HepG2 (cell line): ENCODE measurements at regions not wholly inside any gene's neighbourhood (a gene's known extent, or its start where the extent isn't known, plus 50 kb on each side); places are given as distances from the start of the nearest gene placed in this dataset.

Experiments
- ATAC-seq: fragments of 200-7000 bp; cut with Tn5 transposase; 3 replicates; pipeline ENCODE4 v1.9.1; 2020; ENCODE audit warnings: mild to moderate bottlenecking, moderate library complexity
- BruUV-seq: library from RNA; stranded (reverse); fragments of 400-500 nt; replicated peaks from 2 replicates; lab custom pipeline; 2021; lab: Mats Ljungman, UMichigan
- CTCF ChIA-PET: fragments of 300-600 bp; formaldehyde crosslinking; extraction: SDS; loops from one replicate; lab custom pipeline; 2021; ENCODE audit warnings: low total read pairs, inconsistent platforms, low intra/inter-chr PET ratio; lab: Yijun Ruan, JAX
- POLR2A ChIA-PET: fragments of 350-600 bp; sonication (Branson Sonifier 250); formaldehyde crosslinking; loops from one replicate; lab custom pipeline; 2020; ENCODE audit warnings: antibody characterized with exemption, inconsistent platforms; lab: Yijun Ruan, JAX
- DNase-seq: peaks from one replicate; pipeline ENCODE4 v3.0.0-alpha.2; 2015; ENCODE audit warnings: low spot score
- FAIRE-seq: peaks from 3 replicates; lab custom pipeline; 2011; peaks lifted over from hg19 to GRCh38; lab: Jason Lieb, UNC
- H2AFZ ChIP-seq: one replicate; pipeline ENCODE4 v1.6.1; 2011; ENCODE audit warnings: low read length, inconsistent platforms
- H3K27ac ChIP-seq: fragments of 300-600 bp; 3 replicates; pipeline ENCODE4 v1.8.0; 2011; ENCODE audit warnings: mixed run types, mild to moderate bottlenecking, mixed read lengths, low read length, inconsistent platforms; ENCODE audit not compliant: insufficient read depth; ENCODE audit errors: extremely low read length
- H3K27me3 ChIP-seq, 2 experiments: fragments of 200-600 bp in 1 of 2; 2 replicates in 1 of 2; 3 replicates in 1 of 2; pipeline versions ENCODE4 v1.6.0 to v1.8.0; 2011; ENCODE audit warnings: low read length in 2 of 2, mild to moderate bottlenecking in 2 of 2, moderate library complexity in 2 of 2, inconsistent platforms in 1 of 2; ENCODE audit not compliant: insufficient read depth in 2 of 2, control insufficient read depth in 1 of 2
- H3K36me3 ChIP-seq, 2 experiments: fragments of 200-600 bp in 1 of 2; replicated peaks in 1 of 2; 2 replicates in 1 of 2; 3 replicates in 1 of 2; pipeline versions ENCODE4 v1.5.1 to v1.8.0; 2011; ENCODE audit warnings: low read length in 2 of 2, inconsistent platforms in 1 of 2; ENCODE audit not compliant: insufficient read depth in 2 of 2, control insufficient read depth in 1 of 2
- H3K4me1 ChIP-seq: 2 replicates; pipeline ENCODE4 v1.5.1; 2012; ENCODE audit warnings: low read length, inconsistent platforms; ENCODE audit not compliant: insufficient read depth
- H3K4me2 ChIP-seq: 2 replicates; pipeline ENCODE4 v1.6.0; 2011; ENCODE audit warnings: low read depth, low read length, inconsistent platforms
- H3K4me3 ChIP-seq, 3 experiments: fragments of 200-600 bp in 1 of 3; sonication (generic), shearing (Covaris generic) in 1 of 3; replicated peaks in 1 of 3; 2 replicates each; pipeline ENCODE4 v1.5.1; 2011 to 2016; ENCODE audit warnings: low read length in 3 of 3, inconsistent platforms in 2 of 3, low read depth in 2 of 3, mild to moderate bottlenecking in 2 of 3, control low read depth in 1 of 3, mixed read lengths in 1 of 3; ENCODE audit not compliant: insufficient read depth in 1 of 3
- H3K79me2 ChIP-seq: one replicate; pipeline ENCODE4 v1.6.1; 2011; ENCODE audit warnings: low read length, inconsistent platforms; ENCODE audit not compliant: insufficient read depth
- H3K9ac ChIP-seq: 2 replicates; pipeline ENCODE4 v1.6.0; 2011; ENCODE audit warnings: mild to moderate bottlenecking, low read depth, low read length, inconsistent platforms; ENCODE audit not compliant: insufficient read depth
- H3K9me3 ChIP-seq: 2 replicates; pipeline ENCODE4 v1.5.1; 2012; ENCODE audit warnings: mild to moderate bottlenecking, low read length
- H4K20me1 ChIP-seq: 2 replicates; pipeline ENCODE4 v1.6.0; 2011; ENCODE audit warnings: inconsistent platforms, mild to moderate bottlenecking, low read length, moderate library complexity; ENCODE audit not compliant: insufficient read depth
- ARID2 ChIP-seq: sonication (generic); formaldehyde crosslinking; IDR thresholded peaks from 2 replicates; pipeline ENCODE4 v1.8.1; 2022; ENCODE audit warnings: mild to moderate bottlenecking, missing genetic modification reagents, borderline replicate concordance
- CHD2 ChIP-seq: IDR thresholded peaks from 2 replicates; pipeline ENCODE4 v1.6.1; 2011; ENCODE audit warnings: low read depth, low read length, improper control_type of control experiment
- FIP1L1 ChIP-seq: fragments of 200-400 bp; formaldehyde crosslinking; IDR thresholded peaks from 2 replicates; pipeline ENCODE4 v1.6.1; 2018; ENCODE audit warnings: low read depth, mild to moderate bottlenecking, low read length, moderate library complexity, borderline replicate concordance; ENCODE audit not compliant: insufficient read depth
- IRF2 ChIP-seq: IDR thresholded peaks from 2 replicates; pipeline ENCODE4 v1.6.1; 2018; ENCODE audit warnings: missing genetic modification reagents, missing compliant biosample characterization
- NPAS2 ChIP-seq: sonication (generic); formaldehyde crosslinking; IDR thresholded peaks from 2 replicates; pipeline ENCODE4 v1.8.0; 2022; ENCODE audit warnings: mild to moderate bottlenecking, missing genetic modification reagents, borderline replicate concordance
- PHF21A ChIP-seq: sonication (generic); formaldehyde crosslinking; IDR thresholded peaks from 2 replicates; pipeline ENCODE4 v1.5.0; 2020; ENCODE audit warnings: mild to moderate bottlenecking, missing genetic modification reagents
- RBFOX2 ChIP-seq: fragments of 200-400 bp; formaldehyde crosslinking; IDR thresholded peaks from 2 replicates; pipeline ENCODE4 v1.6.1; 2017; ENCODE audit warnings: low read depth, mild to moderate bottlenecking, low read length
- STAG1 ChIP-seq: sonication (generic); formaldehyde crosslinking; IDR thresholded peaks from 2 replicates; pipeline ENCODE4 v1.4.0; 2020; ENCODE audit warnings: missing genetic modification reagents
- TCF7L2 ChIP-seq: IDR thresholded peaks from 2 replicates; pipeline ENCODE4 v1.6.1; 2011; ENCODE audit warnings: mild to moderate bottlenecking, low read depth, low read length, moderate library complexity
- UBTF ChIP-seq: sonication (generic); formaldehyde crosslinking; IDR thresholded peaks from 2 replicates; pipeline ENCODE4 v1.4.0; 2020; ENCODE audit warnings: mild to moderate bottlenecking, missing genetic modification reagents
- ZBTB2 ChIP-seq: sonication (generic); formaldehyde crosslinking; IDR thresholded peaks from 2 replicates; pipeline ENCODE4 v1.8.0; 2022; ENCODE audit warnings: low read depth, missing genetic modification reagents
- ZBTB26 ChIP-seq: IDR thresholded peaks from 2 replicates; pipeline ENCODE4 v1.6.1; 2016; ENCODE audit warnings: missing compliant biosample characterization, missing genetic modification reagents, borderline replicate concordance
- ZFP82 ChIP-seq: sonication (generic); formaldehyde crosslinking; IDR thresholded peaks from 2 replicates; pipeline ENCODE4 v1.5.1; 2020; ENCODE audit warnings: mild to moderate bottlenecking, missing genetic modification reagents, borderline replicate concordance
- ZNF253 ChIP-seq: sonication (generic); formaldehyde crosslinking; IDR thresholded peaks from 2 replicates; pipeline ENCODE4 v1.8.0; 2022; ENCODE audit warnings: mild to moderate bottlenecking, missing genetic modification reagents, borderline replicate concordance
- ZNF274 ChIP-seq: sonication (generic); formaldehyde crosslinking; IDR thresholded peaks from 2 replicates; pipeline ENCODE4 v1.5.1; 2020; ENCODE audit warnings: mild to moderate bottlenecking, missing genetic modification reagents
- ZNF343 ChIP-seq: sonication (generic); formaldehyde crosslinking; IDR thresholded peaks from 2 replicates; pipeline ENCODE4 v1.4.0; 2020; ENCODE audit warnings: mild to moderate bottlenecking, missing genetic modification reagents
- whole genome bisulfite sequencing: methylation state at CpG from one replicate; pipeline ENCODE4 v1.1.6; 2017; ENCODE audit warnings: low lambda C conversion rate; 5-methylcytosine and 5-hydroxymethylcytosine counted together
- in situ Hi-C: cut with HindIII; loops from 2 replicates; pipeline ENCODE4 v1.10.0; 2017; ENCODE audit warnings: low pct_unique_long_range_greater_than_20kb; ENCODE audit not compliant: extremely low pct_ligation_motif_present
- intact Hi-C: fragments of 100-400 bp; cut with micrococcal nuclease; formaldehyde crosslinking; loops from one replicate; pipeline ENCODE4 v1.10.0; 2022; ENCODE audit not compliant: unreplicated experiment

GRCh38 chr12:19992311-19992710, 376.0 kb upstream of the PDE3A start:
- in situ Hi-C loops = no loop called here
- no peak overlapping the region for H3K4me3 ChIP-seq
- intact Hi-C loops = no loop called here
- no peaks in the 10 kb centered on the region for H3K4me1 ChIP-seq
- H3K9me3 ChIP-seq = no peaks in the 10 kb centered on the region
- H3K27ac ChIP-seq = no peak overlapping the region
- ChIA-PET CTCF (no interaction called here), POLR2A (no interaction called here)
- TF ChIP-seq ZBTB26 (CRISPR knock-in tag) = no peak
- no peak for TF ChIP-seq ZNF253 (CRISPR knock-in tag)
- no peak for TF ChIP-seq STAG1 (CRISPR knock-in tag)
- TF ChIP-seq ZFP82 = no peak
- TF ChIP-seq NPAS2 (CRISPR knock-in tag) = no peak
- no peak for TF ChIP-seq ARID2 (CRISPR knock-in tag)
- no peak for TF ChIP-seq RBFOX2
- no peak for TF ChIP-seq CHD2
- no peak for TF ChIP-seq UBTF
- TF ChIP-seq PHF21A (CRISPR knock-in tag) = no peak
- TF ChIP-seq TCF7L2 = no peak
- no peak for TF ChIP-seq ZBTB2 (CRISPR knock-in tag)
- no peak for TF ChIP-seq ZNF274
- no peak for TF ChIP-seq FIP1L1
- TF ChIP-seq ZNF343 (CRISPR knock-in tag) = no peak
- TF ChIP-seq IRF2 (CRISPR knock-in tag) = no peak
- BruUV-seq = no TSS peak
- no peak overlapping the region for H3K4me2 ChIP-seq
- no peaks in the 10 kb centered on the region for H4K20me1 ChIP-seq
- no peaks in the 10 kb centered on the region for H3K27me3 ChIP-seq
- no peak for DNase-seq
- H3K79me2 ChIP-seq = no peaks in the 10 kb centered on the region
- ATAC-seq = no peak
- H3K36me3 ChIP-seq = no peaks in the 10 kb centered on the region
- WGBS = 0% methylated on average over 2 of the region's 2 CpGs
- no peak for FAIRE-seq
- no peak overlapping the region for H2AFZ ChIP-seq
- H3K9ac ChIP-seq = no peak overlapping the region
